WTC11 (cell line): ENCODE measurements at regions not wholly inside any gene's neighbourhood (a gene's known extent, or its start where the extent isn't known, plus 50 kb on each side); places are given as distances from the start of the nearest gene placed in this dataset.

Source experiments
- GABPB1 ChIP-seq: sonication (generic); formaldehyde crosslinking; IDR thresholded peaks from 2 replicates; pipeline ENCODE4 v1.8.1; 2023; ENCODE audit warnings: mild to moderate bottlenecking, missing genetic modification reagents
- HMGA2 ChIP-seq: fragments of 250-450 bp; sonication (Bioruptor Pico); IDR thresholded peaks from 2 replicates; pipeline ENCODE4 v1.4.0; 2021; ENCODE audit warnings: mild to moderate bottlenecking, moderate library complexity
- KAT7 ChIP-seq: sonication (generic); formaldehyde crosslinking; IDR thresholded peaks from 2 replicates; pipeline ENCODE4 v1.8.1; 2023; ENCODE audit warnings: missing genetic modification reagents, mild to moderate bottlenecking, borderline replicate concordance
- NFE2L1 ChIP-seq: sonication (generic); formaldehyde crosslinking; IDR thresholded peaks from 2 replicates; pipeline ENCODE4 v1.8.1; 2023; ENCODE audit warnings: missing genetic modification reagents
- SMAD4 ChIP-seq: sonication (generic); formaldehyde crosslinking; IDR thresholded peaks from 2 replicates; pipeline ENCODE4 v1.8.0; 2022; ENCODE audit warnings: mild to moderate bottlenecking, missing genetic modification reagents
- ZNF671 ChIP-seq: fragments of 250-450 bp; sonication (Bioruptor Pico); IDR thresholded peaks from 2 replicates; pipeline ENCODE4 v1.8.0; 2021; ENCODE audit warnings: mild to moderate bottlenecking
- TF ChIP-seq, protein P1 (sequence below): fragments of 200-600 bp; IDR thresholded peaks from 2 replicates; pipeline ENCODE4 v1.8.0; 2022; ENCODE audit warnings: antibody characterized with exemption
- TF ChIP-seq, protein P2 (sequence below): sonication (generic); formaldehyde crosslinking; IDR thresholded peaks from 2 replicates; pipeline ENCODE4 v1.8.0; 2023; ENCODE audit warnings: mild to moderate bottlenecking, missing genetic modification reagents
- TF ChIP-seq, protein P3 (sequence below): sonication (generic); formaldehyde crosslinking; IDR thresholded peaks from 2 replicates; pipeline ENCODE4 v1.8.1; 2022; ENCODE audit warnings: low read depth, missing genetic modification reagents, borderline replicate concordance
- TF ChIP-seq, protein P4 (sequence below): sonication (generic); formaldehyde crosslinking; IDR thresholded peaks from 2 replicates; pipeline ENCODE4 v1.8.1; 2023; ENCODE audit warnings: mild to moderate bottlenecking, missing genetic modification reagents

DNA sequence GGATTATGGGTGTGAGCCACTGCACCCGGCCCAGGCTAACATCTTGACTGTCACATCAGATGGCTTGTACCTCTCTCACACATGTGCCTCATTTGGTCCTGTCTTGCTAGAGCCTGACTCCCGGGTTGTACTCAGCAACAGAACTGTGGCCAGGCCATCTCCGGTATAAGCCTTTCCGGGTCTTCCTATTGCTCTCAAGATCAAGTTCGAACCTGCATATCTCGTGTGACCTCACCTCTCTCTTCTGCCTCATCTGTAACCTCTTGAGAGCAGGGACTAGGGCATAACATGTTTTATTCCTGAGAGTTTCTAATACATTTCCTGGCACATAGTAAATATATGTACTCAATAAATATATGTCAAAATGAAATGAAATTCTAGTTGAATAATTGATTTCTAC lies 114.0 kb downstream of the ACAA2 start:
- TF ChIP-seq, protein P1, sequence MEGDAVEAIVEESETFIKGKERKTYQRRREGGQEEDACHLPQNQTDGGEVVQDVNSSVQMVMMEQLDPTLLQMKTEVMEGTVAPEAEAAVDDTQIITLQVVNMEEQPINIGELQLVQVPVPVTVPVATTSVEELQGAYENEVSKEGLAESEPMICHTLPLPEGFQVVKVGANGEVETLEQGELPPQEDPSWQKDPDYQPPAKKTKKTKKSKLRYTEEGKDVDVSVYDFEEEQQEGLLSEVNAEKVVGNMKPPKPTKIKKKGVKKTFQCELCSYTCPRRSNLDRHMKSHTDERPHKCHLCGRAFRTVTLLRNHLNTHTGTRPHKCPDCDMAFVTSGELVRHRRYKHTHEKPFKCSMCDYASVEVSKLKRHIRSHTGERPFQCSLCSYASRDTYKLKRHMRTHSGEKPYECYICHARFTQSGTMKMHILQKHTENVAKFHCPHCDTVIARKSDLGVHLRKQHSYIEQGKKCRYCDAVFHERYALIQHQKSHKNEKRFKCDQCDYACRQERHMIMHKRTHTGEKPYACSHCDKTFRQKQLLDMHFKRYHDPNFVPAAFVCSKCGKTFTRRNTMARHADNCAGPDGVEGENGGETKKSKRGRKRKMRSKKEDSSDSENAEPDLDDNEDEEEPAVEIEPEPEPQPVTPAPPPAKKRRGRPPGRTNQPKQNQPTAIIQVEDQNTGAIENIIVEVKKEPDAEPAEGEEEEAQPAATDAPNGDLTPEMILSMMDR = no peak
- TF ChIP-seq SMAD4 (CRISPR knock-in tag) = no peak
- no peak for TF ChIP-seq NFE2L1
- TF ChIP-seq KAT7 = no peak
- TF ChIP-seq HMGA2 = no peak
- TF ChIP-seq, protein P2, sequence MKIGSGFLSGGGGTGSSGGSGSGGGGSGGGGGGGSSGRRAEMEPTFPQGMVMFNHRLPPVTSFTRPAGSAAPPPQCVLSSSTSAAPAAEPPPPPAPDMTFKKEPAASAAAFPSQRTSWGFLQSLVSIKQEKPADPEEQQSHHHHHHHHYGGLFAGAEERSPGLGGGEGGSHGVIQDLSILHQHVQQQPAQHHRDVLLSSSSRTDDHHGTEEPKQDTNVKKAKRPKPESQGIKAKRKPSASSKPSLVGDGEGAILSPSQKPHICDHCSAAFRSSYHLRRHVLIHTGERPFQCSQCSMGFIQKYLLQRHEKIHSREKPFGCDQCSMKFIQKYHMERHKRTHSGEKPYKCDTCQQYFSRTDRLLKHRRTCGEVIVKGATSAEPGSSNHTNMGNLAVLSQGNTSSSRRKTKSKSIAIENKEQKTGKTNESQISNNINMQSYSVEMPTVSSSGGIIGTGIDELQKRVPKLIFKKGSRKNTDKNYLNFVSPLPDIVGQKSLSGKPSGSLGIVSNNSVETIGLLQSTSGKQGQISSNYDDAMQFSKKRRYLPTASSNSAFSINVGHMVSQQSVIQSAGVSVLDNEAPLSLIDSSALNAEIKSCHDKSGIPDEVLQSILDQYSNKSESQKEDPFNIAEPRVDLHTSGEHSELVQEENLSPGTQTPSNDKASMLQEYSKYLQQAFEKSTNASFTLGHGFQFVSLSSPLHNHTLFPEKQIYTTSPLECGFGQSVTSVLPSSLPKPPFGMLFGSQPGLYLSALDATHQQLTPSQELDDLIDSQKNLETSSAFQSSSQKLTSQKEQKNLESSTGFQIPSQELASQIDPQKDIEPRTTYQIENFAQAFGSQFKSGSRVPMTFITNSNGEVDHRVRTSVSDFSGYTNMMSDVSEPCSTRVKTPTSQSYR (CRISPR knock-in tag) = no peak
- no peak for TF ChIP-seq GABPB1
- TF ChIP-seq ZNF671 (CRISPR knock-in tag) = no peak
- TF ChIP-seq, protein P3, sequence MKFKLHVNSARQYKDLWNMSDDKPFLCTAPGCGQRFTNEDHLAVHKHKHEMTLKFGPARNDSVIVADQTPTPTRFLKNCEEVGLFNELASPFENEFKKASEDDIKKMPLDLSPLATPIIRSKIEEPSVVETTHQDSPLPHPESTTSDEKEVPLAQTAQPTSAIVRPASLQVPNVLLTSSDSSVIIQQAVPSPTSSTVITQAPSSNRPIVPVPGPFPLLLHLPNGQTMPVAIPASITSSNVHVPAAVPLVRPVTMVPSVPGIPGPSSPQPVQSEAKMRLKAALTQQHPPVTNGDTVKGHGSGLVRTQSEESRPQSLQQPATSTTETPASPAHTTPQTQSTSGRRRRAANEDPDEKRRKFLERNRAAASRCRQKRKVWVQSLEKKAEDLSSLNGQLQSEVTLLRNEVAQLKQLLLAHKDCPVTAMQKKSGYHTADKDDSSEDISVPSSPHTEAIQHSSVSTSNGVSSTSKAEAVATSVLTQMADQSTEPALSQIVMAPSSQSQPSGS (CRISPR knock-in tag) = no peak
- TF ChIP-seq, protein P4, sequence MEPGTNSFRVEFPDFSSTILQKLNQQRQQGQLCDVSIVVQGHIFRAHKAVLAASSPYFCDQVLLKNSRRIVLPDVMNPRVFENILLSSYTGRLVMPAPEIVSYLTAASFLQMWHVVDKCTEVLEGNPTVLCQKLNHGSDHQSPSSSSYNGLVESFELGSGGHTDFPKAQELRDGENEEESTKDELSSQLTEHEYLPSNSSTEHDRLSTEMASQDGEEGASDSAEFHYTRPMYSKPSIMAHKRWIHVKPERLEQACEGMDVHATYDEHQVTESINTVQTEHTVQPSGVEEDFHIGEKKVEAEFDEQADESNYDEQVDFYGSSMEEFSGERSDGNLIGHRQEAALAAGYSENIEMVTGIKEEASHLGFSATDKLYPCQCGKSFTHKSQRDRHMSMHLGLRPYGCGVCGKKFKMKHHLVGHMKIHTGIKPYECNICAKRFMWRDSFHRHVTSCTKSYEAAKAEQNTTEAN (CRISPR knock-in tag) = no peak
